ENCODE measurements at regions not wholly inside any gene's neighbourhood (a gene's known extent, or its start where the extent isn't known, plus 50 kb on each side); places are given as distances from the start of the nearest gene placed in this dataset.

DNA sequence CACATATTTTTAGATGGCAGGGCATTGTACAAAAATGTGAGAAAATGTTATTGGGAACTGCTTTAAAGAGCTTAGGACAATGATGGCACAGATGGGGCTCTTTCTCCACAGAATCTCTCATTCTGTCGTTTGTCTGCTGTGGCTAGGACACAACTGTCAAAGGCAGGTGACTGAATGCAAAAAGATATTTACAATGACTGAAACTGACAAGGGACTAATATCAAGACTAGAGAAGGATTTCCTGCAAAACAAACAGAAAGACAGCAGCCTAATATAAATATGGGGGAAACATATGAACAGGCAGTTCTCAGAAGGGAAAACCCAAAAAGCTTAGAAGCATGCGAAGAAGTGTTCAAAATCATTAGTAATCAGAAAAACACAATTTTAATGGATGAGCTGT, 177.5 kb upstream of the AFF2 start:
- no peak overlapping the region for H3K4me3 ChIP-seq (replicated peaks in 1 of 2; ENCODE audit: low read depth in 2 of 2, low read length in 2 of 2)
- TF ChIP-seq, protein P1, sequence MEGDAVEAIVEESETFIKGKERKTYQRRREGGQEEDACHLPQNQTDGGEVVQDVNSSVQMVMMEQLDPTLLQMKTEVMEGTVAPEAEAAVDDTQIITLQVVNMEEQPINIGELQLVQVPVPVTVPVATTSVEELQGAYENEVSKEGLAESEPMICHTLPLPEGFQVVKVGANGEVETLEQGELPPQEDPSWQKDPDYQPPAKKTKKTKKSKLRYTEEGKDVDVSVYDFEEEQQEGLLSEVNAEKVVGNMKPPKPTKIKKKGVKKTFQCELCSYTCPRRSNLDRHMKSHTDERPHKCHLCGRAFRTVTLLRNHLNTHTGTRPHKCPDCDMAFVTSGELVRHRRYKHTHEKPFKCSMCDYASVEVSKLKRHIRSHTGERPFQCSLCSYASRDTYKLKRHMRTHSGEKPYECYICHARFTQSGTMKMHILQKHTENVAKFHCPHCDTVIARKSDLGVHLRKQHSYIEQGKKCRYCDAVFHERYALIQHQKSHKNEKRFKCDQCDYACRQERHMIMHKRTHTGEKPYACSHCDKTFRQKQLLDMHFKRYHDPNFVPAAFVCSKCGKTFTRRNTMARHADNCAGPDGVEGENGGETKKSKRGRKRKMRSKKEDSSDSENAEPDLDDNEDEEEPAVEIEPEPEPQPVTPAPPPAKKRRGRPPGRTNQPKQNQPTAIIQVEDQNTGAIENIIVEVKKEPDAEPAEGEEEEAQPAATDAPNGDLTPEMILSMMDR (IDR thresholded peaks at IDR 0.05; ENCODE audit: low read depth, low read length) = no peak
- no peak for DNase-seq (ENCODE audit: low read depth in 2 of 2)

DNA sequence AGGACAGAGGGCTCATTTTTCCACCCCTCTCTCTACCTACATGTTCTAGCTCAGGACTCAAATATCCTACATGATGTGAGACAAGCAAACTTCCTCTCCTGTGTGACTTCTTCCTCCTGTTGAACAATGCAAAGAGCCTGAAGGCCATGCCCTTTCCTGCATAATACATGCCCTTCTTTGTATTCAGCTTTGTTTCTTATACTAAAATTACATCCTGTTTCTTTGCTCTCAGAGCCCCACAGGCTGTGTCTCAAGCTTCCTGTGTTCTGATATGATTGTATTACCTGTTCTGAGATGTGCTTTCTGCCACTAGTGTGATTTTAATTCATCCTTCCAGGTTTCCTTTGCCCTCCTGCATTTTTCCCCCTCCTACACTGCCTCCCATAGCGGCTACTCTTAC, 166.4 kb upstream of the AFF2 start:
- no peak overlapping the region for H3K4me3 ChIP-seq (replicated peaks in 1 of 2; ENCODE audit: low read depth in 2 of 2, low read length in 2 of 2)
- TF ChIP-seq, protein P1 (IDR thresholded peaks at IDR 0.05; ENCODE audit: low read depth, low read length) = no peak
- DNase-seq (ENCODE audit: low read depth in 2 of 2) = no peak

DNA sequence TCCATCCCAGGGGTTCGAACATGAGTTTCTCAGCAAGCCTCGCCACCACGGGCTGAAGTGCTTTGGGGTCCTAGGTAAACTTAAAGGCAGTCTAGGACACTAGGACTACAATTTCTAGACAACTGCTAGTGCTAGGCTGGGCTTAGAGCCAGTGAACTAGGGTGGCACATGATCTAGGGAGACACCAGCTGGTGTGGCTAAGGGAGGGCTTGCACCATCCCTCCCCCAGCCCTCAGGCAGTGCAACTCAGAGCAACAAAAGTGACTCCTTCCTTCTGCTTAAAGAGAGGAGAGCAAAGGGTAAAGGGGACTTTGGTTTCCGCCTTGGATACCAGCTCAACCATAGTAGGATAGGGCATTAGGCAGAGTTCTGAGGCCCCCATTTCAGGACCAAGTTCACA, 162.5 kb upstream of the AFF2 start:
- TF ChIP-seq, protein P1 (IDR thresholded peaks at IDR 0.05; ENCODE audit: low read depth, low read length) = no peak
- H3K4me3 ChIP-seq (replicated peaks in 1 of 2; ENCODE audit: low read depth in 2 of 2, low read length in 2 of 2) = no peak overlapping the region
- no peak for DNase-seq (ENCODE audit: low read depth in 2 of 2)

DNA sequence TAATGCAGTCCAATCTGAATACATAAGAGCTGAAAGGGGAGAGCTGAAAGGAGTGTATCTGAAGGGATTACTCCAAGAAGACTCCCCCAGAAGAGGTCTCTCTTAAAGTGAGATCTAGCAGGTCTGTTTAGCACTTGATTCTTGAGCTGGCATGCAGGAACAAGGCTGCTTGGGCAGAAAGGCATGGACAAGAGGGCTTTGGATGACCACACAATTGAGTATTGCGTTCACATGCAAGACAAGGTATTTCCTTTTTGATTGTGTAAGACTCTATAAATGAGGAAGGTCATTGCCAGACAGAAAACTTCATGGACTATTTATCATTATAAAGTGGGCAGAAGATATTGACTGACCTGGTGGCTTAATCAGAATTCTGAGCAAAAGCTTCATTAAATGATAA, 145.5 kb upstream of the AFF2 start:
- TF ChIP-seq, protein P1 (IDR thresholded peaks at IDR 0.05; ENCODE audit: low read depth, low read length) = no peak
- H3K4me3 ChIP-seq (replicated peaks in 1 of 2; ENCODE audit: low read depth in 2 of 2, low read length in 2 of 2) = no peak overlapping the region
- DNase-seq (ENCODE audit: low read depth in 2 of 2) = no peak

DNA sequence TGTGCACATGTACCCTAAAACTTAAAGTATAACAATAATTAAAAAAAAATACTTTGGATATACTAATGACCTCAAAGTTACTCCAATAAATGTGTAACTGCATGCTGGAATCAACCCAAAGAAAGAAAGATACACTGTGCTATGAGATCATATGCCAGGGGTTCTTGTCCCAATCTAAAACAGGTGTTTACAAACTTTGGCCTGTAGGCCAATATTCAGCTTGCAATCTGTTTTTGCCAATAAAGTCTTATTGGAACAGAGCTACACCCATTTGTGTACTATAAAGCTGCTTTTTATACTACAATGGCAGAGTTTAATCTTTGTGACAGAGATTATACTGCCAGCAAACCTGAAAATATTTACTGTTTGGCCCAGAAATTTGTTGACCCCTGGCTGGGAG, 138.8 kb upstream of the AFF2 start:
- DNase-seq (ENCODE audit: low read depth in 2 of 2) = no peak
- TF ChIP-seq, protein P1 (IDR thresholded peaks at IDR 0.05; ENCODE audit: low read depth, low read length) = no peak
- no peak overlapping the region for H3K4me3 ChIP-seq (replicated peaks in 1 of 2; ENCODE audit: low read depth in 2 of 2, low read length in 2 of 2)

DNA sequence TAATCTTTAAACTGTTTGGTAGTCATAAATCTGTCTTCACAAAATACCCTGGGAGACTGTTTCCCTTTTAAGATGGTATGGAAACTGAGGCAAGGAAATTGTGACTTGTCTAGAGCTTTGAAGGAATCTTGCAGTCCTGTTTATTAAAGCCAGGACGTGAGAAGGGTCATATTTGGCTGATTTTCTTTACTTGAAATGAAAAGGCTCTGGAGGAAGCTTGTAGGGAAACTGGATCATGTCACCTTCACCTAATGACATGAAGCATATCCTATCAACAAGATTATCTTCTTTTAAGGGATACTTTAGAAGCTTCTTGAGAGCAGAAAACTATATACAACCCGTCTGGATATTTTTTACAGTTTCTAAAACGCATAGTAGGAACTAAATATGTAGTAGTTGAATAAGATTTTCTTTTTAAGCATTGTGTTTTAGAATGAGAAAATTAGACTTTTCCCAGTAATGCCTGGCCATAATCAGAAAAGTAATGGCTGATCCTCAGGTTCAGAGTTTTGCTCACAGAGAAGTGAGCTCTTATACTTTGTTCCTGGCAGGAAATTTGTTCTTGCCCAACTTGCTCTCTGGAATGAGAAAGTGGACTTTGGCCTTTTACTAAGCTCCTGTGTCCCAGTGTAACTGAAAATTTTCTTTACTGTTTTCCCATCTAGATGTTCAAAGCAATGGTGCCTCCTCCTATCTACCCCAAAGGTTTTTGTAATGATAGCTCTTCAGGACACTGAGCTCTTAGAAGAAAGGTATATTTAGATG, 136.8 kb upstream of the AFF2 start:
- DNase-seq (ENCODE audit: low read depth in 2 of 2) = no peak
- no peak overlapping the region for H3K4me3 ChIP-seq (replicated peaks in 1 of 2; ENCODE audit: low read depth in 2 of 2, low read length in 2 of 2)
- TF ChIP-seq, protein P1 (IDR thresholded peaks at IDR 0.05; ENCODE audit: low read depth, low read length) = no peak

DNA sequence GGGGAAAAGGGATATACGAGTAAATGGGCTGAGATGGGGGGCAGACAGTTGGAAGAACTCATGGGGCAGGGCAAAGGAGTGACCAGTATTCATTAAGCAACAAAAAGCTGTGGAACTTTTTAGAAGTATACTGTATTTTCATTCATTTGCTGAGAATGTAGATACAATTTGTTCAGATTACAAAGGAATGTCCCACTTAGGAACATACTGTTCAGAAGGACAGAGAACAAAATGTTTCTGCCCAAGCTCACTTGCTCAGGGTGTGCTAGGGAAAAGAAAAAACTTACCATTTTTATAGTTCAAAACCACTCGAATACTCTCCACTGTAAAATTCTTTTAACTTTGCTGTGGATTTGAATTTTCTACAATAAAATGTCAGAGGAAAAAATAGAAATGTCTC, 135.2 kb upstream of the AFF2 start:
- no peak for DNase-seq (ENCODE audit: low read depth in 2 of 2)
- TF ChIP-seq, protein P1 (IDR thresholded peaks at IDR 0.05; ENCODE audit: low read depth, low read length) = no peak
- H3K4me3 ChIP-seq (replicated peaks in 1 of 2; ENCODE audit: low read depth in 2 of 2, low read length in 2 of 2) = no peak overlapping the region
